GM19240 (cell line): ENCODE measurements at regions not wholly inside any gene's neighbourhood (a gene's known extent, or its start where the extent isn't known, plus 50 kb on each side); places are given as distances from the start of the nearest gene placed in this dataset.

ENCODE experiments used
- DNase-seq: peaks from one replicate; pipeline ENCODE4 v3.0.0; 2011; ENCODE audit warnings: low spot score; ENCODE audit not compliant: insufficient read length

- no peak for DNase-seq
Measured at GRCh38 chr6:21511891-21512550, 81.5 kb upstream of the SOX4 start.

- DNase-seq, result no peak
Measured at GRCh38 chr6:21514288-21514687, 79.3 kb upstream of the SOX4 start.

- DNase-seq, result no peak
Measured at GRCh38 chr6:21518317-21518716, 75.2 kb upstream of the SOX4 start.

GRCh38 chr6:21519642-21520041 is 73.9 kb upstream of the SOX4 start:
- no peak for DNase-seq

GRCh38 chr6:21521276-21521675 is 72.3 kb upstream of the SOX4 start:
- no peak for DNase-seq

- no peak for DNase-seq
Measured at GRCh38 chr6:21522143-21522747, 71.3 kb upstream of the SOX4 start.

- DNase-seq, result no peak
Measured at GRCh38 chr6:21522797-21523456, 70.6 kb upstream of the SOX4 start.

- no peak for DNase-seq
Measured at GRCh38 chr6:21523652-21524051, 69.9 kb upstream of the SOX4 start.

- DNase-seq, result no peak
Measured at GRCh38 chr6:21524201-21524600, 69.3 kb upstream of the SOX4 start.

- DNase-seq, result no peak
Measured at GRCh38 chr6:21526974-21527373, 66.6 kb upstream of the SOX4 start.

GRCh38 chr6:21527731-21528130 is 65.8 kb upstream of the SOX4 start:
- DNase-seq, result no peak

GRCh38 chr6:21529431-21529830 is 64.1 kb upstream of the SOX4 start:
- no peak for DNase-seq

- no peak for DNase-seq
Measured at GRCh38 chr6:21531393-21531792, 62.2 kb upstream of the SOX4 start.

- no peak for DNase-seq
Measured at GRCh38 chr6:21533678-21534077, 59.9 kb upstream of the SOX4 start.

- no peak for DNase-seq
Measured at GRCh38 chr6:21536280-21536766, 57.2 kb upstream of the SOX4 start.

GRCh38 chr6:21537637-21538036 is 55.9 kb upstream of the SOX4 start:
- DNase-seq, result no peak

- no peak for DNase-seq
Measured at GRCh38 chr6:21538186-21538798, 55.3 kb upstream of the SOX4 start.

GRCh38 chr6:21539621-21540100 is 53.9 kb upstream of the SOX4 start:
- DNase-seq, result no peak
